ENCODE measurements at regions not wholly inside any gene's neighbourhood (a gene's known extent, or its start where the extent isn't known, plus 50 kb on each side); places are given as distances from the start of the nearest gene placed in this dataset.

GRCh38 chr10:61559615-61560014 is 103.1 kb upstream of the CABCOCO1 start:
- H3K36me3 ChIP-seq (ENCODE audit: insufficient read depth, low read length, poor library complexity, severe bottlenecking), result no peaks in the 10 kb centered on the region
- H3K9me3 ChIP-seq (ENCODE audit: low read depth, low read length, poor library complexity, severe bottlenecking), result no peaks in the 10 kb centered on the region
- H3K4me1 ChIP-seq (ENCODE audit: insufficient read depth, low read length, poor library complexity, severe bottlenecking), result no peaks in the 10 kb centered on the region
- H3K27me3 ChIP-seq (replicated peaks; ENCODE audit: insufficient read depth, low read depth, low read length, poor library complexity), result no peaks in the 10 kb centered on the region
- TF ChIP-seq EZH2 (IDR thresholded peaks at IDR 0.05; ENCODE audit: borderline replicate concordance, low read depth, low read length, poor library complexity, severe bottlenecking), result no peak
- no peak for TF ChIP-seq CTCF (conservative IDR thresholded peaks at IDR 0.05; ENCODE audit: low read depth, low read length)
- no TSS peak for BruUV-seq (replicated peaks)
- CTCF ChIA-PET, result no interaction called here
- POLR2A ChIA-PET (ENCODE audit: low non-redundant PET), result no interaction called here
- intact Hi-C loops (cut with micrococcal nuclease; ENCODE audit: unreplicated experiment), result no loop called here
- H3K27ac ChIP-seq (ENCODE audit: low read depth, low read length, poor library complexity, severe bottlenecking), result no peak overlapping the region
- H3K4me3 ChIP-seq (ENCODE audit: low read depth, low read length, poor library complexity, severe bottlenecking), result no peak overlapping the region
- DNase-seq (ENCODE audit: low spot score), result no peak

DNA sequence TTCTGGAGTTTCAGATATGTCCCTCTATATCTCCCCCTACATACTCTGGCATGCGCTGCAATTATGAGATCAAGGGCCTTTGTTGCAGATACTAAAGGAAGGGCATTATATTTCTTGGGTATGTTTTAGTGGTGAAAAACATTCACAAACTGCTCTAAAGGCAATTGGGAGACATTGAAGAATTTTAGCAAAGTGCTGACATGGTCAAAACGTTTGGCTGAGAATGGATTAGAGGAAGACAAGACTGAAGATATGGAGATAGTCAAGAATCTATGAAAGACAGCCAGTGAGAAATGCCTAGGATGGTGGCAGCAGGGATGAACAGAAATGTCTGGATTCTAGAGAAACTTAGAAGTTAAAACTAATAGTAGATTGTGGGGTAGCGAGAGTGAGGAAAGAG is 104.5 kb upstream of the CABCOCO1 start:
- Histone ChIP-seq H3K4me3 (ENCODE audit: low read depth, low read length, poor library complexity, severe bottlenecking) (no peak overlapping the region), H3K36me3 (ENCODE audit: insufficient read depth, low read length, poor library complexity, severe bottlenecking) (no peaks in the 10 kb centered on the region), H3K27ac (ENCODE audit: low read depth, low read length, poor library complexity, severe bottlenecking) (no peak overlapping the region), H3K4me1 (ENCODE audit: insufficient read depth, low read length, poor library complexity, severe bottlenecking) (no peaks in the 10 kb centered on the region), H3K9me3 (ENCODE audit: low read depth, low read length, poor library complexity, severe bottlenecking) (no peaks in the 10 kb centered on the region), H3K27me3 (replicated peaks; ENCODE audit: insufficient read depth, low read depth, low read length, poor library complexity) (no peaks in the 10 kb centered on the region)
- intact Hi-C loops (cut with micrococcal nuclease; ENCODE audit: unreplicated experiment), result no loop called here
- no TSS peak for BruUV-seq (replicated peaks)
- CTCF ChIA-PET, result no interaction called here
- no peak for DNase-seq (ENCODE audit: low spot score)
- TF ChIP-seq EZH2 (IDR thresholded peaks at IDR 0.05; ENCODE audit: borderline replicate concordance, low read depth, low read length, poor library complexity, severe bottlenecking) (no peak), CTCF (conservative IDR thresholded peaks at IDR 0.05; ENCODE audit: low read depth, low read length) (no peak; the same call in 1 of the 2 replicates)
- POLR2A ChIA-PET (ENCODE audit: low non-redundant PET), result no interaction called here

GRCh38 chr10:61554925-61555324 is 101.7 kb upstream of the TMEM26 start:
- TF ChIP-seq EZH2 (IDR thresholded peaks at IDR 0.05; ENCODE audit: borderline replicate concordance, low read depth, low read length, poor library complexity, severe bottlenecking) (no peak), CTCF (conservative IDR thresholded peaks at IDR 0.05; ENCODE audit: low read depth, low read length) (no peak)
- Histone ChIP-seq H3K36me3 (ENCODE audit: insufficient read depth, low read length, poor library complexity, severe bottlenecking) (no peaks in the 10 kb centered on the region), H3K4me1 (ENCODE audit: insufficient read depth, low read length, poor library complexity, severe bottlenecking) (no peaks in the 10 kb centered on the region), H3K9me3 (ENCODE audit: low read depth, low read length, poor library complexity, severe bottlenecking) (no peaks in the 10 kb centered on the region), H3K4me3 (ENCODE audit: low read depth, low read length, poor library complexity, severe bottlenecking) (no peak overlapping the region), H3K27ac (ENCODE audit: low read depth, low read length, poor library complexity, severe bottlenecking) (no peak overlapping the region), H3K27me3 (replicated peaks; ENCODE audit: insufficient read depth, low read depth, low read length, poor library complexity) (no peaks in the 10 kb centered on the region)
- ChIA-PET POLR2A (ENCODE audit: low non-redundant PET) (no interaction called here), CTCF (no interaction called here)
- no peak for DNase-seq (ENCODE audit: low spot score)
- intact Hi-C loops (cut with micrococcal nuclease; ENCODE audit: unreplicated experiment), result no loop called here
- no TSS peak for BruUV-seq (replicated peaks)

All from A673 (cell line).